GM18520 (cell line): ENCODE measurements at regions not wholly inside any gene's neighbourhood (a gene's known extent, or its start where the extent isn't known, plus 50 kb on each side); places are given as distances from the start of the nearest gene placed in this dataset.

Experiments
- ATAC-seq: cut with Tn5 transposase; IDR thresholded peaks from one replicate; pipeline ENCODE4 v1.9.1; 2021; ENCODE audit not compliant: unreplicated experiment

GRCh38 chrX:120021927-120022326, 55.6 kb downstream of the RHOXF2B start:
- ATAC-seq, result no peak

DNA sequence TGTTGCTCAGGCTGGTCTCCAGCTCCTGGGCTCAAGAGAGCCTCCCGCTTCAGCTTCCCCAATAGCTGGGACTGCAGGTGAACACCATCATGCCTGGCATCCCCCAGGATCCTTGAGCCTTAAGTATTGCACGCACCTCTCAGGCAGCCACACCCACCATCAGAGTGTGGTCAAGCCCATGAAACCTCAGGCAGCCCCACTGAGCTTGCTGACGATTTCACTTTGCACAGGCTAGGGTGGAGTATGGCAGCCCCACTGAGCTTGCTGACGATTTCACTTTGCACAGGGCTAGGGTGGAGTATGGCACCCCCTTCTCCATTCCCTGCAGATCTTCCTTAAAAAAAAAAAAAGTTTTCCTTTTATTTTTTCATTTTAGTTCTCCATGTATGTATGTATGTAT, 57.2 kb downstream of the RHOXF2B start:
- no peak for ATAC-seq

DNA sequence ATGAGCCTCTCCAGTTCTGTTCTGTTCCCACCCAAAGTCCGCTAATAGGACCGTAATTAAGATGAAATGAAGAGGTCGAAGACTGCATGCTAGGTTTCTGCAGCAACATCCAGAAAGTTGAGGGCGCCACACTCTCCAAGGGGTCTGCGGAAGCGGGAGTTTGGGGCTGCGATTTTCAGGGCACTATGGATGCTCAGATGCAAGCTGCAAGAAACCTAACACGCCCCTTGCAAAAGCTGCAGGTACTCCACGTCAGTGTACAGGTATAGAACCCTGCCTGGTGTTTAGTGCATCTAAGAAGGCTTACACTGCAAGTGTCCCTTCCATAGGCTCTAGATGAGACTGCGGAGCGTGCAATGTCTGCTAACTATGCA, 61.4 kb downstream of the RHOXF2B start:
- ATAC-seq, result no peak

- ATAC-seq, result no peak
These were observed 62.1 kb downstream of the RHOXF2B start for GRCh38 chrX:120015145-120016067.

DNA sequence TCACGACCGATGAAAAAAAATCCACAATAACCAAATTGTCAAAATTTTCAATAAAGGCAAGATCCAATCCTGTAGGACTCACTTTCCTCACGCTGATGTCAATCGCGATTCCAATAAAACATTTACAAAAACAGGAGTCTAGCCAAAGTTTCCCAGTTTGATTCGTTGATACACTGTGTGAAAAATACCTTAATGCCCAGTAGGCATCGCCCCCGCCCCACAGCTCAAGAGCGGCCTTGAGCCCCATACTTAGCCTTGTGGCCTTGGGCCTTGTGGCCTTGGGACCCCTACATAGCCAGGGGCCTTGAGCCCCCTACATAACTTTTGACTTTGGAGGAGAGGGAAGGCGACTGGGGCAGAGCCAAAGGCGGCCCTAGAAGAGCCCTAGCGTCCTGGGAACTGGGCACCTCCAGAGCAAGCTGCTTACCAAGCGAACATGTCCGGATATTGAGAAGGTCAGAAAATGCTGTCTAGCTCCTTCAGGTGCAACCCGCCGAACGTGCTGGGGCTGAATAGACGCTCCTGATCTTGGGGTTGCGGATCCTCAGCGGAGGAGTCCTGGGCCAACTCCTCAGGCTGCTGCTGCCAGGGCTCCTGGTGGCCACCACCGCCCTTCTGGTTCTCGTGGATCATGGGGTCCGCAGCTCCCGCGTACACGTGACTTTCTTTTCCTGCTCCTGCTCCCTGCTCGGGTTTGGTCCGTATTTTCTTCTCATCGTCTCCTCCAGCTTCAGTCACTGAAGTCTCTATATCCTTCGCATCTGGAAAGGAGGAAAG, 62.9 kb downstream of the RHOXF2B start:
- ATAC-seq, result no peak

DNA sequence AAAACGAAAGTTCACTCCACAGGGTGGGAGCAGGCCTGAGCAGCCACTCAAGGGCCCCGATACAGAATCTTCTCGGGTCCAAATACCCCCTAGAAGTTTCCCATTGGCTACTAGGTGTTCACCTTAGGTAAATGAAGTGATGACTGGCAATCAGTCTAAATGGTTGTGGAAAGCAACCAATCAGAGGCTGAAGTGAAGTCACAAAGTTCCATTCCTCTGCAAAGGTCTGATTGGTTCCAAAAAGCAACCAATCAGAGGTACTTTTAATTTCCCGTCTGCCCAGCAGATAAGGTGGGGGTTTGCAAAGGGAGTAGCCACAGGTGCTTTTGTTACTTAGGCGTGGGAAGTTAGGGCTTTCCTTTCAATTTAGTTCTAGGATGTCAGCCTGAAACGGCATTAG, 58.2 kb upstream of the NKAP start:
- ATAC-seq, result no peak

- no peak for ATAC-seq
These were observed 57.1 kb upstream of the NKAP start for GRCh38 chrX:120000490-120001246.

DNA sequence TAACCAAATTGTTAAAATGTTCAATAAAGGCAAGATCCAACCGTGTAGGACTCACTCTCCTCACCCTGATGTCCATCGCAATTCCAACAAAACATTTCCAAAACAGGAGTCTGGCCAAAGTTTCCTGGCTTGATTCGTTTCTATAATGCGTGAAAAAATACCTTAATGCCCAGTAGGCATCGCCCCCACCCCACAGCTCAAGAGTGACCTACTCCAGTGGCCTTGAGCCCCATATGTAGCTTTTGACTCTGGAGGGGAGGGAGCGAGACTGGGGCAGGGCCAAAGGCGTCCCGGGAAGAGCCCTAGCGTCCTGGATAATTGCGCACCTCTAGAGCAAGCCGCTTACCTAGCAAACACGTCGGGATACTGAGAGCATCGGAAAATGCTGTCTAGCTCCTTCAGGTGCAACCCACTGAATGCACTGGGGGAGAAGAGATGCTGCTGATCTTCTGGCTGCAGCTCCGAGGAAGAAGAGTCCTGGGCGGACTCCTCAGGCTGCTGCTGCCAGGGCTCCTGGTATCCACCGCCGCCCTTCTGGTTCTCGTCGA, 55.6 kb upstream of the NKAP start:
- no peak for ATAC-seq

GRCh38 chrX:119997570-119997969, 54.0 kb upstream of the NKAP start:
- ATAC-seq, result peak; percentile 64

DNA sequence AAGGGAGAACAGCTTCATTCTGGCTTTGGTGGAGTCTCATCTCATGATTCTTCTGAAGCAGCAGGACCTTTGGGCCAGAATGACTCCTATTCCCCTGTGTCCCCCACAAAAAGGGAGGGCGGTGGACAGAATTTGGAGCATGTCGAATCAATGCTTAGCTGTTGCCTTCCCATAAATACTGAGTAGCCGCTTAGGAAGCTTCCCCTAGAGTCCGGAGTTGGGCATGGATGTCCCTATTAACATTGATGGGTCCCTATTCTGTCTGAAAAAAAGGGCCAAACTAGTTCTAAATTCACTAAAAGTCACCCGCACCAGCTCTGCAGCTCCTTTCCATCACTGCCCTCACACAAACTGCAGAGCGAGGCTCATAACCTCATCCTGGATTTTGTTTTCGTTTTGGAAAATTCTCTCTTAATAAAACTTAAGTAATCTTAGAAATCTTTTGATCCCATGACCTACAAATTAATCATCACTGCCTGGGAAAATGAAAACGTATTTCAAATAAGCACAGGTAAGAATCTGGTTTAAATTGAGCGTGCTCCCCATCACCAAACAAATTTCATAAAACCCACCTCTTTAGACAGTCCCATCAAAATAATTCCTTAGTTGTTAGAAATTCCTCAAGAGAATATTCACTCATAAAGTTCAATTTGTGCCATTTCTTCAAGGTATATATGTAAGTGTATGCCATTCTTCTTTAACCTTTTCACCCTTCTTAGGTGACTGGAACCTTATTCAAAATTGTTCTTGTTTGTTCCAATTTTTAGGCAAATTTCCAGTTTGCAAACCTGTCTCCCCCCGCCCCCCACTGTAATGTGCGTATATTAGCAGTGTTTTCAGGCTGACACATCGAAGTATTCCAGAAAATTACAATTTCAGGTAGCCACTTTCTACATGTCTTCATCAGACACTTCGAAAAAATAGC, 53.3 kb upstream of the NKAP start:
- no peak for ATAC-seq

- no peak for ATAC-seq
These were observed 52.5 kb upstream of the NKAP start for GRCh38 chrX:119996069-119996468.
